GM12892 (cell line): ENCODE measurements at regions not wholly inside any gene's neighbourhood (a gene's known extent, or its start where the extent isn't known, plus 50 kb on each side); places are given as distances from the start of the nearest gene placed in this dataset.
A peak's percentile ranks its signal among the peaks of the same experiment; 100 is the strongest.
"Not testable (repeated sequence)": the region's sequence is repeated elsewhere in the genome, so short reads cannot be mapped to it uniquely, and the experiment has no call there.

Experiments used
- DNase-seq: peaks from one replicate; pipeline ENCODE4 v3.0.0; 2011; ENCODE audit not compliant: insufficient read length
- FAIRE-seq: peaks from 2 replicates; lab custom pipeline; 2011; peaks lifted over from hg19 to GRCh38; lab: Jason Lieb, UNC

DNA sequence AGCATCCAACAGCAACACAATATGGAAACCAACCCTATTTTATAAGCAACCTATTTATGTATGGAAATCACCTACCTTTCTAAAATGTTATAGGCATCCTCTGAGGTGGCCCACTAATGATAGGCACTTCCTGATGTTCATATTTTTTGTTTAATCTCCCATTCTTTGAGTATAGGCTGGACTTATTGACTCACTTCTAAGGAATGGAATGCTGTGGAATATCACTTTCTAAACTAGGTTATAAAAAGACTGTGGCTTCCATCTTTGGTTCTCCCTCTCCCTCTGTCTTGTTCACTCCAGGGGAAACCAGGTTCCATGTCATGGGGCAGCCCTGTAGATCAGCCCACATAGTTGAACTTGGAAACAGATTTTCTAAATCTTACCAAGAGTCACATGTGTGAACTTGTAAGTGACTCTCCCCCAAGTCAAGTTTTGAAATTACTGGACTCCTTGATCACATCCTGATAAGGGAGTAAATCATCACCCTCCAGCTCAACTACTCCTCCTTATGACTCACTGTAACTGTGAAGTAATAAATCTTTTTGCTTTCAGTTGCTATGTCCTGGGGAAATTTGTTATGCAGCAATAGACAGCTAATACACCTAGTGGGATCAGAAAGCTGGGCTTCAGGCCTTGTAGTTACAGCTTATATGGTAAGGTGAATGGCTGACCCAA lies 133.6 kb upstream of the POMZP3 start:
- not testable (repeated sequence) for DNase-seq
- peak; percentile 73 for FAIRE-seq

DNA sequence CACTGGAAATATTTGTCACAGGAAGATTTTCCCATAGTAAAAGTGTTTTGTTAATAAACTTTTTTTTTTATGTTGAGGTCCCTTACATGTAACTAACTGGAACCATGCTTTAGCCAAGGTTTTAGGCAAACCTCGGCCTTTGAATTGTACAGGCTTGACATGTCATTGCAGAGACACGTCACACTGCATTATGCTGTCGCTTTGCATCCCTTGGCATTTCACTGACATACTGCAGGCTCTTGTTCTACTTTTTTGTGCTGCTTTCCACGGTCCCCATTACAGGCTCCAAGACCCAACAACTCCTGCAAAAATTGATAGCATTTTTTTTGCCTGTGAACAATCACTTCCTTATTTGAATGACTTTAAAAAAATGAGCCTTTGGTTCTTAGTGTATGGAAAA lies 112.5 kb upstream of the POMZP3 start:
- FAIRE-seq = not testable (repeated sequence)

DNA sequence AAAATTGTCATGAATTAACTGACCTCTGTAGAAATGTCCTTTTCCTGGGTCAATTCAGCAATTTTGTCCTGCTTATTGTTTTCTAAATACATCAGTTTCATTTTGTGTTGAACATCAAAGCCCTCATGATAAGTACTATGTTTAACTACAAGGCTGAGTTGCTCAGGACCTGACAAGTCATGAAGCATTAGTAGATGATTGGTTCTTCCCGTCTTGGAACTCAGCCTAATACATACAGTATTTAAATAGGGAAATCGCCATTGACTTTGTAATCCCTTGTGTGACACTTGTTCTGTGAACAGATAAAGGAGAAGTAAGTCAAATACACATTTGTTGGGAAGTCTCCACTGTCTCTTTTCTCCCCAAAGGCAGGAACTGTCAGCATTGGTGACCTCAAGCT lies 109.6 kb upstream of the POMZP3 start:
- DNase-seq, FAIRE-seq: not testable (repeated sequence)

More for the DNA sequence above, 112.5 kb upstream of the POMZP3 start:
- DNase-seq = not testable (repeated sequence)

DNA sequence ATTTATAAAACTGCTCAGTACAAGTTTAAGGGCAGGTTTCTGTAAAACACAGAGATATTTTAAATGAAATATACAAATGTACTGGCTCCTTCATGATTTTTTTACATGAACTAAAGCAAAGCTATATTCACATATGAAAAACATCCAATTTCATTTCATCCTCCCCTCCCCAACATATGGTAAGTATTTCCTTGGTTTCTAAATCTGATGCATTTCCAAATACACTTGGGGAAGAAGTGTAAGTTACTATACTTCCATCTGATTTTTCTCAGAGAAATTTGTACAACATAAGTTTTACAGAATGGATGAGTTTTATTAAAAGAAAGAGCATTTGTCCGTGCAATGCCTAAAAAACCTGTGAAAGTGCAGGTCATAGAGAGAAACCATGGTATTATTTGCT lies 109.0 kb upstream of the POMZP3 start:
- peak; percentile 21 for FAIRE-seq
- not testable (repeated sequence) for DNase-seq

DNA sequence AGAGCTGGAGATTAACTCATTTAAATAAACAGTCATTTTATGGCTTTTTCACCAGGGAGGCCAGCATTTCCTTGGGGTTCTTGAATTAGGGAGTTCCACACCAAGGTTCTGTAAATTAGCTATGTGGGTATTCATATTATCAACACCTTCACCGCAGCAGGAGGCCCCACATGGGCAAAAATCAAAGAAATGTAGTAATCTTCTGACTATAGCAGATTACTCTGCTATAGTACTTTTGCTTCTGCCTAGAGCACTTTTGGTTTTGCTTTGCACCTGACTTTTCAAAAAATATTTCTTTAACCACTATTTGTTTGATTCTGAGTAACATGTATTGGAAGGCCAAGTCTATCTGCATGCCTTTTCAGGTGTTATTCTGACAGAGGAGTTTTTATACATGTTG lies 108.6 kb upstream of the POMZP3 start:
- not testable (repeated sequence) for DNase-seq, FAIRE-seq

DNA sequence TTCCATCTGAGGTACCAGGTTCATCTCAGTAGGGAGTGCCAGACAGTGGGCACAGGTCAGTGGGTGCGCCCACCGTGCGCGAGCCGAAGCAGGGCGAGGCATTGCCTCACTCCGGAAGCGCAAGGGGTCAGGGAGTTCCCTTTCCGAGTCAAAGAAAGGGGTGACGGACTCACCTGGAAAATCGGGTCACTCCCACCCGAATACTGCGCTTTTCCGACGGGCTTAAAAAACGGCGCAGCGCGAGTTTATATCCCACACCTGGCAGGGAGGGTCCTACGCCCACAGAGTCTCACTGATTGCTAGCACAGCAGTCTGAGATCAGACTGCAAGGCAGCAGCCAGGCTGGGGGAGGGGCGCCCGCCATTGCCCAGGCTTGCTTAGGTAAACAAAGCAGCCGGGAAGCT lies 101.5 kb upstream of the POMZP3 start:
- not testable (repeated sequence) for DNase-seq, FAIRE-seq

DNA sequence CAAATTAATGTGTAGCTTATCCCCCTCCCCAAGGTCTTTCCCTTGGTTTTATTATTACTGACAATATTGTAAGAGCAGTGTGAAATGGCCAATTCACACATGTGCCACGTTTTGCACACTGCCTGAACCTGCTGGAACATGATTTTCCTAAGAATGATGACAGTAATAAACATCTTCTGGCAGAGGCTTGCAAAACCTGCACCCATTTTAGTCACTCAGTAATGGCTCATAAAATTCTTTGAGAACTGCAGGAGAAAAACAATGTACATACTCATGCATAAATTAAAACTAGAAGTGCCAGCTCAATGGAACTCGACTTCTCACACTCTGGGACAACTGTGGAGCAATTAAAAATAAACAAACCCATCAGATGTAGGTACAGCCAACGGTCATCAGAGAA lies 96.8 kb upstream of the POMZP3 start:
- peak; percentile 5 for FAIRE-seq
- DNase-seq = not testable (repeated sequence)

DNA sequence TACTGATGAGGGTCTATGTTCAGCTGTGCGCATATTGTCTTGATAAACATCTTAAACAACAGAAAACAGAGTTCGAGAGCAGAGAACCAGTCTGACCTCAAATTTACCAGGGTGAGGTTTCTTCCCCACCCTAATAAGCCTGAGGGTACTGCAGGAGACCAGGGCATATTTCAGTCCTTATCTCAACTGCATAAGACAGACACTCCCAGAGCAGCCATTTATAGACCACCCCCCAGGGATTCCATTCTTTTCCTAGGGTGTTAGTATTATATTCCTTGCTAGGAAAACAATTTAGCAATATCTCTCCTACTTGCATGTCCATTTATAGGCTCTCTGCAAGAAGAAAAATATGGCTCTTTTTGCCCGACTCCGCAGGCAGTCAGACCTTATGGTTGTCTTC lies 89.5 kb upstream of the POMZP3 start:
- not testable (repeated sequence) for DNase-seq, FAIRE-seq

DNA sequence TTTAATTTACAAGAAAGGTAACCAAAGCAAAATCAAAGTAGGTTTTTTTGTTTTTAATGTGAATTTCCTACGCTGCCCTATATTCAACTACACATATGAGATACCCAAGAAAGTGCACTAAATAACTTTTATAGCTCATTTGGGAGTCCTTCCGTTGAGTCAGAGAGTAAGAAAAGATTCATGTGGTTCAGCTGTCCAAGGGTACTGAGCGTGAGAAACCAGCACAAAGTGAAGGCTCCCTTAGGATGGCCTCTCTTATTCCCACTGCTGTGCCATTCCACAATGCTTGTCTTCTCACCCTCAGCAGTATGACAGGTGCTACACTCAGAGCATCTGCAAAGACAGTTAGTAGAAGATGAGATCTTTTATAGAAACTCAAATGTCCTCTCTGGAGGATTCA lies 85.8 kb upstream of the POMZP3 start:
- not testable (repeated sequence) for FAIRE-seq, DNase-seq

DNA sequence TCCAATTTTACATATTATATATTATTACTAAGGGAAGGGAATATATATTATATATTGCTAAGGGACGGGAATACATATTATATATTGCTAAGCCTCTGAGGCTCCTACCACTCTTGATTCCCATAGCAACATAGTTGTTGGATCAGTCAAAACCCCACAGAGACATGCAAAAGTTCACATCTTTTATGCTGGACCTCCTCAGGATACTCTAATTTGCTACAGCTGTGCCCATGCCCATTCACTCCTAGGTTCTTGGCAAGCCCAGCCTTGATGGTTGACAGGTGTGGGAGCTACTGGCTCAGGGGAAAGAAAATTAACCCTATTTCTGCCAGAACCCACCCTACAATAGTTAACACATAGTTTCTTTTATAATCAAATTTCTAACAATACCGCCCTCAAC lies 84.6 kb upstream of the POMZP3 start:
- not testable (repeated sequence) for DNase-seq, FAIRE-seq

DNA sequence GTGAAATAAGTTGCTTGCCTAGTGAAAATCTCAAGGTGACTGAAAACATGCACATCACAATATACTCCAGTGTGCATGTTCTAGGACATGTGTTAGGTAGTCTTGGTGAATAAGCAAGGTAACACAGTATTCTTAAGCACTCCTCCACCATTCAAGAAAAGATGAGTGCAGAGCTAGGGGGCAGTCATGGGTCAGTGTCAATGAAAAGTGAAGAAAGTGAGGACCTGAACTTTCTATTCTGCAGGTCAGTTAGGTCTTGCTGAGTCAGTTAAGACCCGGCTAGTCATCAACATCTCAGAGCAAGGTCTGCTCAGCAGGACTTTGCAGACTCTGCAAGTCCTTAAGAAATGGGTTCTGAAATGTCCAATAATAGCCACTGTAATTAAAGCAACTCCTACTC lies 82.6 kb upstream of the POMZP3 start:
- FAIRE-seq = peak; percentile 44
- not testable (repeated sequence) for DNase-seq

DNA sequence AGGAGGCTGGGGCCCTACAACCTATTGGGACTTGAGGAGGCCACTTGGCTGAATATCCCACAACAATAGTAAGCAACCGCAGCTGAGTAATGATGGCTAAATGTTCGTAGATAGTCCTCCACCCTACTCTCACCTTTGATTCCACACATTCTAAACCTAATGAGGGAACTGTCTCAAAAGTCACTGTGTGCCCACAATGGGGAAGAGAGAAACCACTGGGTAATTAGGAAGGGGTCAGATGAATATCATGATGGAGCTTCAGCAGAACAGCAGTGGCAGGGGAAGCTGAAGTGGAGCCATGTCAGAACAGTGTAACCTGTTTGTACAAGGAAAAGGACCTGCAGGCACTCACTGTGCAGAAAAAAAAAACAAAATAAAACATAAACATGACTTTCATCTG lies 81.4 kb upstream of the POMZP3 start:
- not testable (repeated sequence) for DNase-seq, FAIRE-seq

DNA sequence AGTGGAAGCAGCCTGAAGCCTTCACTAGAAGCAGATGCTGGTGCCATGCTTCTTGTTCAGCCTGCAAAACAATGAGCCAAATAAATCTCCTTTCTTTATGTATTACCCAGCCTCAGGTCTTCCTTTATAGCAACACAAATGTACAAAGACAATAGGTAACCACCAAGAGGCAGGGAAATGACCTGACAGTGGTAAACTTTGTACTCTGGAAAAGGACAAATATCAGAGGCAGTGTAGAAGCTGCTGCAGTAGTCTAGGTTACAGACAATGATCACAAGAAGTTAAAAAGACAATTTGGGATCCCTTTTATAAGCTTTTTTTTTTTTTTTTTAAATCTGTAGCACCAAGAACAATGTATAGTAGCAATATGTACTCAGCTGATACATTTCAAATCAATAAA lies 76.7 kb upstream of the POMZP3 start:
- DNase-seq, FAIRE-seq: not testable (repeated sequence)

DNA sequence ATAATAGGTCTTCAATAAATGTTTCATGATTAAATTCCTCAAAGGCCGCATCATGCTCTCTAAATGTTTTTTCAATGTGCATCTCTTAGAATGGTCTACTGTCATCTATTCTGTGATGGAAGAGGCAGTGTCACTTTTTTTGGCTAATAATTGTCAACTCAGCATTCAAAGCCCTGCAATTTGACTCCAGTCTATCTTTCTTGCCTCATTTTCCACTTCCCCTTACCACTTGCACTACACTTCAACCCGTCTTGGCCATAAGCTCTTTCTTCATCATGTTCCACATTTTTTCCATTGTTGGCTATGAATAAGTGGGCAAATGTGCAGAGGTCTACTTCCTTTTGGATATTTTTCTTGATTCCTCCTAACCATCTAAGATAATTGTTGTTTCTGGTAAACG lies 59.2 kb upstream of the POMZP3 start:
- not testable (repeated sequence) for FAIRE-seq, DNase-seq

DNA sequence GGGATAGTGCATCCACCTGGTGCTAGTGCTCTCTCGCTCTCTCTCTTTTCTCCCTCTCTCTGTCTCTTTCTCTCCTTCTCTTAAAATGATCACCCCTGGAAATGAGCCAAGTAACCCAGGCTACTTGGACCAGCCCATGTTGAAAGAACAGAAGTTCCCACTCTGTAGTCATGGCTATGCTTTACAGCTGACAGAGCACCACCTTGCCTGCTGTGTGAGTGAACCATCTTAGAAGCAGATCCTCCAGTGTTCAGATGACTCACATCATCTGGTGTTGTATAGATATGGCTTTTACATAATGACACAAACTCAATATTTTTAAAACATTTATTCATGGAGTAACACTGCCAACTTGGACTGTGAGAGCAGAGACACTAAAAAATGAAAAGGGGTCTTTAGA lies 57.7 kb upstream of the POMZP3 start:
- not testable (repeated sequence) for DNase-seq
- FAIRE-seq = peak; percentile 82

DNA sequence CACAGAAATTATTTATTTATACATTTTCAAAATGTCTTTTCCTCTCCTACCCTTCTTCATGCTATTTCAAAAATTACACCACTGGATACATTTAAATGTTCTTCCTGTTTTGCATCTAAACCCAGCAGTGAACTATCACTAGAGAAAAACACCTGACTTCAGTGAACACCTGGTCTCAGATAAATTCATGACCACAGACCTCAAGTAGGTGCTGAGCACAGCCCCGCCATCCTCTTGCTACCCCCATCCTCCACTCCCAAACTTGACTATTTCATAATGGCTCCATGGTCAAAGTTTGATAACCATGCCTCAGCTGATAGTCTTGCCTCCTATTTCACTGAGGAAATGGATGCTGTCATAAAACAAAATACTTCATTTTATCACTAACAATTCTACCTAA lies 56.6 kb upstream of the POMZP3 start:
- FAIRE-seq, DNase-seq: not testable (repeated sequence)

DNA sequence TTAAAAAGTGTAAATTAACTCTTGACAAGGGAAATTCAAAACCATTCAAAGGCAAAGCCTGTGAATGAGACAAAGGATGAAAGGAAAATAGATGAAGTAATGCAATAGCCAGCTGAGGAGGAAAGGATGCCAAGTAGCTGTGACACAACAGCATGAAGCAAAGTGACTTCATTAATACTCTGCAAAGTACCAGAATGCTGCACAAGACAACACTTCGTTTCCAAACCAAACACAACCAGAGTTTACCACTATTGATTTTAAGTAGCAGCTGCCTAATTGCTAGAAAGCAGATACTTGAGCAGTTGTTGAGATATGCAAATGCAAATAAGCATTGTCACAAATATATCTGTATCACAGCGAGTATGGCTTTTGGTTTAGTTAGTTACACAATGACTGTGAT lies 54.7 kb upstream of the POMZP3 start:
- not testable (repeated sequence) for DNase-seq, FAIRE-seq

DNA sequence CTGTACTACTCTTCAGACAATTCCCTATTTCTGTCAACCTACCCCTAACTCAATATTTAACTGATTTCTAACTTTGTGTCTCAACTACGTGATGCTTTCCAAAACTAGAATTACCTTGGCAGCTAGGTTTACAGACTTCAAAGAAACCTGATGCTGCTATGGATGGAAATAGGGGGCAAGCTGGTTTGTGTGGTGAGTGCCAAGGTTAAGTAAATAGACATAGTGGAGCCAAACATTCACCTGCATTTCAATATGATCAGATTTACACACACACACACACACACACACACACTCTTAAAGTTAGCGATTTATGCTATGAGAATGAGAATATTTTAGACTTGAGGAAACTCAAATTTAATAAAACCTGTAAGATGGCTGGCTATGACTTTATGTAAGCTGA lies 52.1 kb upstream of the POMZP3 start:
- not testable (repeated sequence) for DNase-seq
- peak; percentile 40 for FAIRE-seq

DNA sequence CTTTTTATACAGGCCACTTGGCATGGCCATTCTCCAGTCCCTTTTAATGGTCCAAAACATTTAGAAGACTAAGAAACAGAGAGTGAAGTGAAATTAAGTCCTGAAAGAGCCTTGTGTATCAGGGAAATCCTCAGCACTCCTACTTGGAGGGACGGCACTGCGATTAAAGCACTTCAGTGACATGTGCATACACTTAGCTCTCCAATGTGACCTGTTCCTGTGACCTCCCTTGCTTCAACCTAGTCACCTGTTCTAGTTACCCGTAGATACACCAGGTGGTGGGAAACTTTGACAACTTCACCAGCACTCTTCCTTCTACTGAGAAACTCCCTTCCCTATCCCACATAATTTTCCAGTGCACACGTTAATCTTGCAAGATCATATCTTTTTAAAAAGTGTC lies 51.4 kb upstream of the POMZP3 start:
- not testable (repeated sequence) for DNase-seq, FAIRE-seq

DNA sequence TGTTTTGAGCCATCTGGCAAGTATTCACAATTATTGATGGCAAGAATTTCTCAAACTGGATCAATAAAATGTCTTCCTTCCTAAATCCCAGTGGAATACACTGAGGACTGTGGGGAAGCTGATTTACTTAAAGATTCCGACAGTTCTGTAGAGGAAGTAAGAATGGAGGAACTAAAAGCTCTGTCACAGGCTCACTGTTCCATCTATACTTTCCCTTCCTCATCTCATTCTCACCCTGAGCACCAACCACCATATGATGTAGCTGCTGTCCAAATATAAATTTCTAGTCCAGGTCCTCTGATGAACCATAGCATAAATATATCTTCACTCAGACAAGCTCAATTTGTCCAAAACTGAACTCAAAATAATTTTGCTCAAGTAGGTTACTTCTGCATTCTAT lies 49.8 kb upstream of the POMZP3 start:
- FAIRE-seq, DNase-seq: not testable (repeated sequence)
